ENCODE measurements at regions not wholly inside any gene's neighbourhood (a gene's known extent, or its start where the extent isn't known, plus 50 kb on each side); places are given as distances from the start of the nearest gene placed in this dataset.

GRCh38 chr9:99666571-99666970 lies 155.1 kb upstream of the NR4A3 start:
- no peak for TF ChIP-seq REST (IDR thresholded peaks at IDR 0.05)
- TF ChIP-seq CTCF (IDR thresholded peaks at IDR 0.05) = no peak
- no peak for TF ChIP-seq CEBPB (IDR thresholded peaks at IDR 0.05)
- no peak for TF ChIP-seq MAX (IDR thresholded peaks at IDR 0.05)
- TF ChIP-seq JUN (IDR thresholded peaks at IDR 0.05) = no peak
- TF ChIP-seq EP300 (IDR thresholded peaks at IDR 0.05) = no peak
- no peak for TF ChIP-seq SMC3 (IDR thresholded peaks at IDR 0.05)
